ENCODE measurements at regions not wholly inside any gene's neighbourhood (a gene's known extent, or its start where the extent isn't known, plus 50 kb on each side); places are given as distances from the start of the nearest gene placed in this dataset.

DNA sequence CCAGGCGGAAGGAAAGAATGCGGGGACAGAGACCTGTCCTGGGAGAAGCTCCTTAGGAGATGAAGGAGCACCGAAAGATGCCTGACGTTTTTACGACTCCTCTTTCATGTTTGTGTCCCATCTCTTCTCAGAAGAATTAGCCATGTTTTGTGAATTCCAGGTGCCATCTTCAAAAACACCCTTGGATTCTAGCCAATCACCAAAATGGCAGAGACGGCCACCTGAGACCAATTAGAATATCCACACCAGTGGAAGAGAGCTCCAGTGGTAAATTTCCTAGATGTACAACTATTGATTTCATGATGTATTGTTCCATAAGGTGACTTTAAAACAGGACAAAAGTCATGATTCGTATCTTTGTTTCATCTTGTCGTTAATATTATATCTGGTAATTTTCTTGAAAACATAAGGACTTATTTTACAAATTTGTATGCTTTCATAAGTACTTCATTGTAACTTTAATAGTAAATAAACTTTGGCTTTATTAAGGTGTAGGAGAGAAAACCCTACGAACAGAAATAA is 62.3 kb upstream of the NUDT4 start:
- DNase-seq: no peak

GRCh38 chr12:93315907-93316622 is 61.7 kb upstream of the NUDT4 start:
- DNase-seq: no peak

GRCh38 chr12:93316623-93316971 is 61.1 kb upstream of the NUDT4 start:
- no peak for DNase-seq

GRCh38 chr12:93317227-93317626 is 60.5 kb upstream of the NUDT4 start:
- no peak for DNase-seq

DNA sequence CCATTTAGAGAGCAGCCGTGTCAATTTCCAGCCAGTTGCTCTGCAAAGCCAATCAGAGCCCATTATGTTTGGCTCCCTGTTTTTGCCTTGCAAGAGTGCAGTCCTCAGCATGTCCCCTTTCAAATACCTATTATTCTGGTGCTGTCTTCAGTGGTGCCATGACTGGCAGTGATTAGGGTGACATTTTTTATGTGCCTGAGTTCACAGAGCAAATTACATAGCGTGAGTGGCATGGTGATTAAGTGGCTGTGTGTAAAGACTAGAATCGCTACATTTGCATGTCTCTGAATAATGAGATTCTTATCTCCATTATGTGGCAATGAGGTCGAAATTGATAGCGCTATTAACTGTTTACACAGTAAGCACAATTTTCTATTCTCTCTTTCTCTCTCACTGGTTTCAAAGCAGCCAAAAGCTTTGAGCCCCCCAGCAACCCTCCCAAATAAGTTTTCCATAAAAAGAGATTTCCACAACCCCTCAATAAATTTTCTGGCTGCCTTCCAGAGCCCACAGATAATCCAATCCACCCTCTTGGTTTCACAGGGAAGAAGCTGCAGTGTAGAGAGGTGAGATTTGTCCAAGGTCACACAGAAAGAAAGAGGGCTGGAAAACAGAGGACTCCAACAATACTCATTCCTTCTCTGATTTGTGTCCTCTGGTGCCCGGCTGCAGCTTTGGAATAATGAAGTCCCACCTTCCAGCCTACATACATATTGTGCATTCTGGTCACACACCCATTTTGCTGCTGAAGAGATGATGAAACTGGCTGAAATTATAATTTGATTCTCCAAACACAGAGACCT is 58.8 kb upstream of the NUDT4 start:
- DNase-seq: no peak

DNA sequence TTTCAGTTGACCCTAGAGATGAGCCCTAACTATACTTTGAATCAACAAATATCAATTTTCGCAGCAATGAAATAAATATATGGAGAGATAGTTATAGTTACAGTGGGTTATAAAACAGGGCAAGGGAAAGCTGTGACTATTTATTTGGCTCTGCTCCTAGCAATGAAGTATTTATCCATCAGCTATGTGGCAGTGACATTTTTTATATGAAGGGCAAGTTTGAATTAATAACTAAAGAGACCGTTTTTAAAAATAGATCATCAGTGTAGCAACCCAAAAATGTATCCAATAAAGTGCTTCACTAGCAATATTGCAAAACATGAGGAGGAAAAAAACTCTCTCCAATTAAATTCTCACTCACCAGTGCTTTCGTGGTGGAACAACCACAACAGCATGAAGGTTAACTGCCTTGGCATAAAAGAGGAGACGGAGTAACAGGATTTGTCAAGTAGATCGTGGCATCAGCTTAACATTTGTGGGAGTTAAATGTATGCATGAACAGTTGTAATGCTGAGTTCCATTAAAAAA is 58.1 kb upstream of the NUDT4 start:
- DNase-seq: no peak

DNA sequence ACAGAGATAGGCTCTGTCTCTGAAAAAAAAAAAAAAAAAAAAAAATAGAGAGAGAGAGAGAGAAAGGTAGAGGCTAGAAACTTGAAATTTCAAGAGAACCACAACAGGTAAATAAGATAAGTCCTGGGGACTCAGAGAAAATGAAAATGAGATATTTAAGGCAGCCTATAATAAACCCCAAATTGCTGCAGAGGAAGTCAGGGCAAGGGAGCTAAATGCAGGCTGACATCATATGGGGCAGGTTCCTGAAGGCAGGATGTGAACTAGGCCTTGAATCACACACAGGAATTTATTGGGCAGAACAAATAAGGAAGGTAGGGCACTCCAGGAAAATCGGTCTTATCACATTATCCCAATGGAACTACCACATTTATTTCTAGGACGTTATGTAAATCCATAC is 54.9 kb upstream of the NUDT4 start:
- no peak for DNase-seq

DNA sequence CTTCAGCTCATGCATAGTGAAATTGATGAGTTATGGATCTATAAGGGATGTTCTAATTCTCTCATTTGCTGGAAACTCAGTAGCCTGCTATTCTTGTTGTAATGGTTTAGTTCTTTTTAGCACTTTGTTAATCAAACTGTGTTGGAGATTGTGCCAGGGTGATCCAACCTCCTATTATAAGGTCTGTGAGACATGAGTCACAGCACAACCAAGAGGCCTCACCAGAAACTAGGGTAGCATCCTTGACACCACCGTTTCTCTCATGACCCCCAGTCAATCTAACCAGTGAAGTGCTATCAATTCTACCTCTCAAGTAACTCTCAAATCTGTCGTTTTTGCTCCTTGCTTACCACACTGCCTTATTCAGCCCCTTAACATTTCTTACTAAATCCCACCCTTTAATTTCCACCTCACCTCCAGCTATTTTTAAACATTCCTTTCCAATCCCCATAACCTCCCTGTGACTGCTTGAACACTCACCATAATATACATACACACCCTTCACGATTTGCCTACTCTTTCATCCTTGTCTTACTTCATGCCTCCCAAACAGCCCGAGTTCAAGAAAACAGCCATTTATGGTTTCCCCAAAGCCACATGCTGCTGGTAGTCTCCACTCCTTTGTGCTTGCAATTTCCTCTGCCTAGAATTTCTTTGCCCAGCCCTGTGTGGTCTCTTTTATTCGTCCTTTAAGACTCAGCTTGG is 53.9 kb upstream of the NUDT4 start:
- DNase-seq: no peak

- DNase-seq: no peak
These were observed 51.9 kb upstream of the NUDT4 start for GRCh38 chr12:93325855-93326254.

Measured in right forelimb (tissue), 1 donor.